CD14-positive monocyte (primary cell): ENCODE measurements at regions not wholly inside any gene's neighbourhood (a gene's known extent, or its start where the extent isn't known, plus 50 kb on each side); places are given as distances from the start of the nearest gene placed in this dataset.
A peak's percentile ranks its signal among the peaks of the same experiment; 100 is the strongest.

Experiments
- DNase-seq, 3 donors: peaks; one replicate each; pipeline ENCODE4 v3.0.0-alpha.2; 2011 to 2022
- H2AFZ ChIP-seq: 2 replicates; pipeline ENCODE4 v1.6.0; 2012; ENCODE audit warnings: mild to moderate bottlenecking, low read depth, low read length, inconsistent platforms; ENCODE audit not compliant: insufficient read depth, poor library complexity, severe bottlenecking
- H3K27ac ChIP-seq, 2 donors: 1 replicate in 1 of 2; 2 replicates in 1 of 2; pipeline ENCODE4 v1.5.1; 2012 to 2013; ENCODE audit warnings: low read length in 2 of 2, control low read depth in 1 of 2, inconsistent platforms in 1 of 2, low read depth in 1 of 2, mild to moderate bottlenecking in 1 of 2
- H3K27me3 ChIP-seq, 2 donors: one replicate each; pipeline versions ENCODE4 v1.6.0 to v1.6.1; 2011 to 2013; ENCODE audit warnings: low read length in 2 of 2; ENCODE audit not compliant: control insufficient read depth in 2 of 2, insufficient read depth in 2 of 2
- H3K36me3 ChIP-seq, 2 donors: replicated peaks in 1 of 2; 1 replicate in 1 of 2; 2 replicates in 1 of 2; pipeline versions ENCODE4 v1.5.1 to v1.6.1; 2012 to 2013; ENCODE audit warnings: low read length in 2 of 2, control low read depth in 1 of 2, inconsistent platforms in 1 of 2, mild to moderate bottlenecking in 1 of 2; ENCODE audit not compliant: insufficient read depth in 2 of 2, control insufficient read depth in 1 of 2
- H3K4me1 ChIP-seq, 2 donors: 1 replicate in 1 of 2; 2 replicates in 1 of 2; pipeline versions ENCODE4 v1.5.1 to v1.6.1; 2012 to 2013; ENCODE audit warnings: low read length in 2 of 2, control low read depth in 1 of 2, inconsistent platforms in 1 of 2, mild to moderate bottlenecking in 1 of 2, moderate library complexity in 1 of 2; ENCODE audit not compliant: insufficient read depth in 2 of 2, control insufficient read depth in 1 of 2
- H3K4me2 ChIP-seq: replicated peaks from 2 replicates; pipeline ENCODE3; 2012; ENCODE audit warnings: low read length, moderate library complexity, mild to moderate bottlenecking; ENCODE audit not compliant: poor library complexity, severe bottlenecking; ENCODE audit errors: extremely low read depth
- H3K4me3 ChIP-seq, 3 experiments: fragments of 200-600 bp in 1 of 3; sonication (generic) in 1 of 3; replicated peaks in 1 of 3; 1 replicate in 2 of 3; 2 replicates in 1 of 3; pipeline ENCODE4 v1.5.1; 2011 to 2013; ENCODE audit warnings: low read length in 3 of 3, mild to moderate bottlenecking in 3 of 3, control low read depth in 2 of 3, low read depth in 2 of 3, inconsistent platforms in 1 of 3, moderate library complexity in 1 of 3
- H3K79me2 ChIP-seq: 2 replicates; pipeline ENCODE4 v1.6.0; 2012; ENCODE audit warnings: mild to moderate bottlenecking, control low read depth, inconsistent platforms, low read length, moderate library complexity; ENCODE audit not compliant: insufficient read depth
- H3K9ac ChIP-seq: 2 replicates; pipeline ENCODE4 v1.6.0; 2017; ENCODE audit warnings: low read length, mild to moderate bottlenecking; ENCODE audit not compliant: insufficient read depth, poor library complexity, severe bottlenecking
- H3K9me3 ChIP-seq, 2 donors: replicated peaks in 1 of 2; 1 replicate in 1 of 2; 2 replicates in 1 of 2; pipeline versions ENCODE4 v1.5.1 to v1.6.1; 2012 to 2013; ENCODE audit warnings: low read length in 2 of 2, control low read depth in 1 of 2; ENCODE audit not compliant: control insufficient read depth in 1 of 2, insufficient read depth in 1 of 2
- H4K20me1 ChIP-seq: 2 replicates; pipeline ENCODE4 v1.6.0; 2012; ENCODE audit warnings: mild to moderate bottlenecking, low read length, control low read depth, moderate library complexity; ENCODE audit not compliant: insufficient read depth
- H3K27ac Mint-ChIP-seq, 7 donors: one replicate each; pipeline ENCODE4 v1.8.0; 2020; ENCODE audit warnings: mild to moderate bottlenecking in 7 of 7, mixed read lengths in 7 of 7, moderate library complexity in 6 of 7, inconsistent platforms in 2 of 7
- H3K27me3 Mint-ChIP-seq, 3 donors: one replicate each; pipeline ENCODE4 v1.8.0; 2021 to 2022; ENCODE audit warnings: low read depth in 3 of 3, mild to moderate bottlenecking in 3 of 3, mixed read lengths in 3 of 3, moderate library complexity in 3 of 3, inconsistent platforms in 1 of 3
- H3K36me3 Mint-ChIP-seq, 2 donors: one replicate each; pipeline ENCODE4 v1.8.0; 2020; ENCODE audit warnings: mixed read lengths in 2 of 2, inconsistent platforms in 1 of 2, mild to moderate bottlenecking in 1 of 2
- H3K4me1 Mint-ChIP-seq: one replicate; pipeline ENCODE4 v1.8.0; 2020; ENCODE audit warnings: mild to moderate bottlenecking, mixed read lengths
- H3K4me3 Mint-ChIP-seq, 2 donors: one replicate each; pipeline ENCODE4 v1.8.0; 2020; ENCODE audit warnings: mild to moderate bottlenecking in 2 of 2, mixed read lengths in 2 of 2, moderate library complexity in 1 of 2
- H3K9me3 Mint-ChIP-seq, 7 donors: one replicate each; pipeline ENCODE4 v1.8.0; 2020 to 2022; ENCODE audit warnings: mixed read lengths in 7 of 7, mild to moderate bottlenecking in 6 of 7, moderate library complexity in 6 of 7, inconsistent platforms in 2 of 7
- CTCF ChIP-seq: fragments of 200-600 bp; IDR thresholded peaks from one replicate; pipeline ENCODE4 v1.8.0; 2022; ENCODE audit warnings: antibody characterized with exemption, mild to moderate bottlenecking
- WGBS: methylation state at CpG from one replicate; pipeline ENCODE4 v1.1.5; 2013; ENCODE audit warnings: missing lambda C conversion rate; ENCODE audit not compliant: insufficient coverage; 5-methylcytosine and 5-hydroxymethylcytosine counted together
- intact Hi-C, 2 donors: fragments of 100-400 bp; cut with micrococcal nuclease; formaldehyde crosslinking; loops; one replicate each; pipeline versions ENCODE4 v1.15.0 to v1.15.1; 2023

GRCh38 chr12:32024884-32025592 is 65.8 kb downstream of the RESF1 start:
- no peaks in the 10 kb centered on the region for H3K4me1 ChIP-seq
- H3K4me1 Mint-ChIP-seq = peaks cover 8% of the 10 kb centered on the region
- no peak overlapping the region for H3K27ac ChIP-seq
- H3K27ac Mint-ChIP-seq = peak overlapping the region in 1 of 7 donors; percentile 68
- H3K36me3 Mint-ChIP-seq = no peaks in the 10 kb centered on the region
- no peak for TF ChIP-seq CTCF
- H3K9me3 Mint-ChIP-seq = peaks cover 0 to 8% (median 1%) of the 10 kb centered on the region in 7 donors
- no peaks in the 10 kb centered on the region for H3K27me3 ChIP-seq
- 96% methylated on average over 6 of the region's 8 CpGs for WGBS
- H4K20me1 ChIP-seq = no peaks in the 10 kb centered on the region
- intact Hi-C loops = no loop called here
- no peak overlapping the region for H3K4me3 Mint-ChIP-seq
- H3K9me3 ChIP-seq = no peaks in the 10 kb centered on the region
- H3K4me3 ChIP-seq = no peak overlapping the region
- DNase-seq = no peak
- H3K4me2 ChIP-seq = no peak overlapping the region
- peaks cover 2 to 4% (median 3%) of the 10 kb centered on the region in 3 donors for H3K27me3 Mint-ChIP-seq
- no peak overlapping the region for H3K9ac ChIP-seq
- H2AFZ ChIP-seq = no peak overlapping the region
- H3K36me3 ChIP-seq = no peaks in the 10 kb centered on the region
- no peaks in the 10 kb centered on the region for H3K79me2 ChIP-seq

- no peaks in the 10 kb centered on the region for H3K36me3 Mint-ChIP-seq
- no peak overlapping the region for H3K4me3 ChIP-seq
- no peak for TF ChIP-seq CTCF
- H3K4me1 Mint-ChIP-seq = peaks cover 8% of the 10 kb centered on the region
- peaks cover 0 to 8% (median 1%) of the 10 kb centered on the region in 7 donors for H3K9me3 Mint-ChIP-seq
- no peaks in the 10 kb centered on the region for H3K79me2 ChIP-seq
- H3K27me3 Mint-ChIP-seq = peaks cover 2 to 6% (median 3%) of the 10 kb centered on the region in 3 donors
- no peak overlapping the region for H3K9ac ChIP-seq
- WGBS = 53% methylated on average over 5 of the region's 8 CpGs
- intact Hi-C loops = no loop called here
- no peak overlapping the region for H2AFZ ChIP-seq
- no peaks in the 10 kb centered on the region for H3K27me3 ChIP-seq
- no peaks in the 10 kb centered on the region for H4K20me1 ChIP-seq
- H3K4me2 ChIP-seq = no peak overlapping the region
- no peak overlapping the region for H3K4me3 Mint-ChIP-seq
- DNase-seq = no peak
- H3K27ac Mint-ChIP-seq = no peak overlapping the region
- H3K27ac ChIP-seq = no peak overlapping the region
- no peaks in the 10 kb centered on the region for H3K36me3 ChIP-seq
- H3K4me1 ChIP-seq = no peaks in the 10 kb centered on the region
- no peaks in the 10 kb centered on the region for H3K9me3 ChIP-seq
These were observed 66.7 kb downstream of the RESF1 start for GRCh38 chr12:32025906-32026305.
